GM12864 (cell line): ENCODE measurements at regions not wholly inside any gene's neighbourhood (a gene's known extent, or its start where the extent isn't known, plus 50 kb on each side); places are given as distances from the start of the nearest gene placed in this dataset.

Source experiments
- DNase-seq: peaks from one replicate; pipeline ENCODE4 v3.0.0-alpha.2; 2011; ENCODE audit warnings: low read depth
- H3K4me3 ChIP-seq: 2 replicates; pipeline ENCODE4 v1.5.1; 2011; ENCODE audit warnings: mild to moderate bottlenecking, low read depth, low read length, control low read depth
- TF ChIP-seq, protein P1 (sequence below): IDR thresholded peaks from 2 replicates; pipeline ENCODE4 v1.5.1; 2011; ENCODE audit warnings: low read depth, mild to moderate bottlenecking, moderate library complexity, low read length, control low read depth, inconsistent platforms; ENCODE audit errors: missing control alignments

DNA sequence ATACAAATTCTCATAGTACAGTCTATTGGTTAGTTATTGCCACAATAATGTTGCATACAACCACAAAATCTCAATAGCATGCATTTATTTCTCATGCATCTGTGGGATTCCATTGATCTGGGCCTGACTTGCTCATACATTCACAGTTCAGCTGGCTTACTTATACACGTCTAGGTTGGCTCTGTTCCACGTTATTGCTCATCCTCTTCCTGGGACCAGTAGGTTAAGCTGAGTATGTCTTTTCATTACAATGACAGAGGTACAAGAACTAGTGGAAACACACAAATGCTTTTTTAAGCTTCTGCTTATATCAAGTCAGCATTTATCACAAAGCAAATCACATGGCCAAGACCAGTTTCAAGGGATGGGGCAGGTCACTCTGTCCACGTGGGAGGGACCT is 485.3 kb upstream of the BTBD3 start:
- TF ChIP-seq, protein P1, sequence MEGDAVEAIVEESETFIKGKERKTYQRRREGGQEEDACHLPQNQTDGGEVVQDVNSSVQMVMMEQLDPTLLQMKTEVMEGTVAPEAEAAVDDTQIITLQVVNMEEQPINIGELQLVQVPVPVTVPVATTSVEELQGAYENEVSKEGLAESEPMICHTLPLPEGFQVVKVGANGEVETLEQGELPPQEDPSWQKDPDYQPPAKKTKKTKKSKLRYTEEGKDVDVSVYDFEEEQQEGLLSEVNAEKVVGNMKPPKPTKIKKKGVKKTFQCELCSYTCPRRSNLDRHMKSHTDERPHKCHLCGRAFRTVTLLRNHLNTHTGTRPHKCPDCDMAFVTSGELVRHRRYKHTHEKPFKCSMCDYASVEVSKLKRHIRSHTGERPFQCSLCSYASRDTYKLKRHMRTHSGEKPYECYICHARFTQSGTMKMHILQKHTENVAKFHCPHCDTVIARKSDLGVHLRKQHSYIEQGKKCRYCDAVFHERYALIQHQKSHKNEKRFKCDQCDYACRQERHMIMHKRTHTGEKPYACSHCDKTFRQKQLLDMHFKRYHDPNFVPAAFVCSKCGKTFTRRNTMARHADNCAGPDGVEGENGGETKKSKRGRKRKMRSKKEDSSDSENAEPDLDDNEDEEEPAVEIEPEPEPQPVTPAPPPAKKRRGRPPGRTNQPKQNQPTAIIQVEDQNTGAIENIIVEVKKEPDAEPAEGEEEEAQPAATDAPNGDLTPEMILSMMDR: no peak
- no peak overlapping the region for H3K4me3 ChIP-seq
- DNase-seq: no peak

DNA sequence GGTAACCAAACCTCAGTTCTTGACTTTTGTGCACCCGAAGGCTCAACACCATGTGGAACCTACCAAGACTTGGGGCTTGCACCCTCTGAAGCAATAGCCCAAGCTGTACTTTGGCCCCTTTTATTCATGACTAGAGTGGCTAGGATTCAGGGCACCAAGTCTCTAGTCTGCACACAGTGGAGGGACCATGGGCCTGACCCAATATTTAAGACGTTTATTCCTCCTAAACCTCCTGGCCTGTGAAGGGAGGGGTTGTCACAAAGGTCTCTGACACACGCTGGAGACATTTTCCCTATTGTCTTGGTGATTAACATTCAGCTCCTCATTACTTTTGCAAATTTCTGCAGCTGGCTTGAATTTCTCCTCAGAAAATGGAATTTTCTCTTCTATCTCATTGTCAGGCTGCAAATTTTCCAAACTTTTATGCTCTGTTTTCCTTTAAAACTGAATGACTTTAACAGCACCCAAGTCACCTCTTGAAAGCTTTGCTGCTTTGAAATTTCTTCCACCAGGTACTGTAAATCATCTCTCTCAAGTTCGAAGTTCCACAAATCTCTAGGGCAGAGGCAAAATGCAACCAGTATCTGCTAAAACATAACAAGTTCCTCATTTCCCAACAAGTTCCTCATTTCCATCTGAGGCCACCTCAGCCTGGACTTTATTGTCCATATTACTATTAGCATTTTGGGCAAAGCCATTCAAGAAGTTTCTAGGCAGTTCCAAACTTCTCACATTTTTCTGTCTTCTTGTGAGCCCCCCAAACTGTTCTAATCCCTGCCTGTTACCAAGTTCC is 481.4 kb upstream of the BTBD3 start:
- no peak overlapping the region for H3K4me3 ChIP-seq
- no peak for DNase-seq
- TF ChIP-seq, protein P1: no peak

DNA sequence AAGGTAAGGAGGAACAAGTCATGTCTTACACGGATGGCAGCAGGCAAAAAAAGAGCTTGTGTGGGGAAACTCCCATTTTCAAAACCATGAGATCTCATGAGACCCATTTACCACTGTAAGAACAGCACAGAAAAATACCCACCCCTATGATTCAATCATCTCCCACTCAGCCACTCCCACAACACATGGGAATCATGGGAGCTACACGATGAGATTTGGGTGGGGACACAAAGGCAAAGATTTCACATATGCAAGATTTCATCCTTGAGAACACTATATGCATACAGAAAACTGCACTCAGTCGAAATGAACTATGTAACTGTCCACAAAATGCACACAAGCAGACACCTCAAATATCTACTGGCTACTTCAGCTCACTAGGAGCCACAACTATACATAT is 480.6 kb upstream of the BTBD3 start:
- no peak overlapping the region for H3K4me3 ChIP-seq
- DNase-seq: no peak
- TF ChIP-seq, protein P1: no peak

DNA sequence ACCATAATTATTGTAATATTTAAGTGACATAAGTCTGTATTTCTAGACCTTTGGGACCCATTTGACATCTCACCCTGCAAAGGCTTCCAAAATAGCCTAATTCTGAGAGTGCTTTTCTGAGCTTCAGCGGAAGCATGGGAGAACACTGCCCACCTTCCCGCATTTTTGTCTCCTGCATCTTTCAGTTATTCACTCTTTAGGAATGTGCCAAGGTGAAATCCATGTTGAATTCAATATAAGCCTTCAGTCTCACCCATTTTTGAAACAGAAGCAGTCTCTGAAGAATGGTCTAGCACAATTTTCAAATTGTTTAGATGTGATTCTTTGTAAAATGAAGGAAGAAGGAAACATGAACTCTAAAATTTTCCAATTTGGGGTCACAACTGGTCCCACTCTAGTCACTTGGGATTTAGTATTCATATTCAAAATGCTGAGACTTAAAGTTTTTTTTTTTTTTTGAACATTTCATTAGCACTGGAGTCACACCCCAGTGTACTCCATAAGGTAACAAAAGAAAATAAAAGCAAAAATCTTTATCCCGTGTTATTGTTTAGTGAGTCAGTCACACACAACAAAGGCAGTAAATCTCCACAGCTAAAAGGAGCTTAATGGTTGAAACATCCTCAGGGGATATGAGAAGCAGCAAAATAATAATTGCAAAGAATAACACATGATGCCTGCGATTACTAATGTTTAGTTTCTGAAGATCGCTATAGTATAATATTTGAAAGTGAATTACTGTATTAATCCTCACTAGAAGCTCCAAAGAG is 479.9 kb upstream of the BTBD3 start:
- H3K4me3 ChIP-seq: no peak overlapping the region
- TF ChIP-seq, protein P1: no peak
- DNase-seq: no peak

DNA sequence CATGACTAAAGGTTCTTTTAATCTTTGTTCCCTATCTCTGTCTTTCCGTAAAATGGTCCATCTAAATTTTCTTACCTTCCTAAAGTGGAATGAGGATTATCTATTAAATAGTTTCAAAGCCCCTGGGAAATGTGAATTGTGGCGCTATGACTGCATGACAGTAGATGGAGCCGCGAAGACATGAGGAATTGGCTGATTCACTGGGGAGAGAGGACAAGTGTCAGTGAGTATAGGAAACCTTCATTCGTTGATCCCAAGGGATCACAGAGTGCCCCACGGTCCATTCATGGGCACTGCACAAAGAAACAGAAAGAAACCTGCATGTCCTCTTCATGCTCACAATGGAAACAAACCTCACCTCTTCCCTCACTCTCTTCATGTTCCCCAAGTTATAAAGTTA is 479.3 kb upstream of the BTBD3 start:
- H3K4me3 ChIP-seq: no peak overlapping the region
- TF ChIP-seq, protein P1: no peak
- DNase-seq: no peak

DNA sequence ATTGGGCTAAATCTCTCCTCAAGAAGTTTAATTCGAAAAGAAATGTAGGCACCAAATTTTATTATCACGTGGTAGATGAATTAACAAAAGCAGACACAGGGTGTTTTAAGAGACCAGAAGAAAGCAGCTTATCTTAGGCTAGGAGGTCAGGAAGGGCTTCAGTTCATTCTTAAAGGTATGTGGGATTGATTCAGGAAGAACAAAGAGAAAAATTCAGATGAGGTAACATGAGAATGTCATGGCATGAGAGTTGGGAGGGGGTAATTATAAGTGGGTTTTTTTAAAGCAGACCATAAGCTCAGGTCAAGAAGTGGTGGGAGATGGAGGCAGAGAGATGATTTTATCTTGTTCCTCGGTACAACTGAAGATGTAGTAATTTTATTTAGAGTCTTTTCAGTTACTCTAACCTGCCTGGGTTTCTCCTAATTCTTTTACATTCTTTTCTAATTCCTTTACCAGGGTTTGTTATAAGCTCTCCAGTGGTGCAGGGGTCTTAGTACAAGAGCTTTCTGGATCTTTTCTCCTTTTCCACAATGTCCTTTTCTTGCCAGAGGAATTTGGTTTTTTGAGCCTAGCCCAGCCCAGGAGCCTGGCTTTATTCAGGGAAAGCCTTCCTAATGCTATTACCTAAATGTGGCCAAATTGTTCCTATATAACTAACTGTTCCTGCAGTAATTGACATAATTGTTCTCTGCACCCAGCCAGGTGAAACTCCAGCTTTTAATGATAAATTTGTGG is 474.1 kb upstream of the BTBD3 start:
- no peak overlapping the region for H3K4me3 ChIP-seq
- no peak for DNase-seq
- TF ChIP-seq, protein P1: no peak
